Tibial nerve (tissue), 4 donors: ENCODE measurements at regions not wholly inside any gene's neighbourhood (a gene's known extent, or its start where the extent isn't known, plus 50 kb on each side); places are given as distances from the start of the nearest gene placed in this dataset.

Experiments used
- CTCF ChIP-seq, 5 experiments: fragments of 200-600 bp in 3 of 5; fragments of 450-650 bp in 2 of 5; sonication (generic) in 3 of 5; IDR thresholded peaks; one replicate each; pipeline ENCODE4 v1.5.1; 2016 to 2019; ENCODE audit warnings: antibody characterized with exemption in 5 of 5, mild to moderate bottlenecking in 3 of 5, moderate library complexity in 2 of 5
- EP300 ChIP-seq, 2 donors: sonication (generic); formaldehyde crosslinking; IDR thresholded peaks; one replicate each; pipeline ENCODE4 v1.6.1; 2017; ENCODE audit warnings: antibody characterized with exemption in 2 of 2, mild to moderate bottlenecking in 1 of 2
- POLR2A ChIP-seq, 2 donors: fragments of 450-650 bp; IDR thresholded peaks; one replicate each; pipeline ENCODE4 v1.6.1; 2017; ENCODE audit warnings: antibody characterized with exemption in 2 of 2, mild to moderate bottlenecking in 2 of 2, moderate library complexity in 2 of 2

- TF ChIP-seq CTCF (IDR thresholded peaks at IDR 0.05) (no peak), POLR2A (IDR thresholded peaks at IDR 0.05) (no peak), EP300 (IDR thresholded peaks at IDR 0.05) (no peak)
Measured at GRCh38 chr4:111963158-111963700, 182.0 kb upstream of the FAM241A start.
